ENCODE measurements at regions not wholly inside any gene's neighbourhood (a gene's known extent, or its start where the extent isn't known, plus 50 kb on each side); places are given as distances from the start of the nearest gene placed in this dataset.
"Not testable (repeated sequence)": the region's sequence is repeated elsewhere in the genome, so short reads cannot be mapped to it uniquely, and the experiment has no call there.

DNA sequence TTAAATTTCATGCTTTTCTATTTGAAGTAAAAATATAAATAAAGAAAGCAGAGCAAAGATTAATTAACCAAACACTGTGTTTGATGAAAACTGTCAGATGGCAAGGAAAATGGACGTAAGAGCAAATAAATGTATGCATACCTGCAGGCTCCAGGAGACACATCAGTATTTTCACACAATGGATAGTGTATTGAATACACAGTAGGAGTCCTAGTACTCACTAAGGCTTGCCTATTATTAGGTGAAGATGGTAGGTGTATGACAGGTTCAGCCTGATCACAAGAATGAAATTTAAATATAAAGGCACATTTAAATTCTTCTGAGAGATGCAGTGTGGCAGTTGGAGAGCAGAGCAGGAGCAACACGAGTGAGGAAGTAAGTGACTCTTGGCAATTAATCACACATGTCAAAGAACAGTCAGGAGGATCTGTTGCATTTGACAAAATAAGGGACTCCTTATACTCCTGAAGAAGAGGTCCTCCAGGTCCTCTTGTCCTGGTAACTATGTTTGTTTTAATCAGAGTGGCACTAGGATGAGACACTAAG, 106.0 kb upstream of the NDST4 start:
- no peak for DNase-seq (ENCODE audit: low spot score)

DNA sequence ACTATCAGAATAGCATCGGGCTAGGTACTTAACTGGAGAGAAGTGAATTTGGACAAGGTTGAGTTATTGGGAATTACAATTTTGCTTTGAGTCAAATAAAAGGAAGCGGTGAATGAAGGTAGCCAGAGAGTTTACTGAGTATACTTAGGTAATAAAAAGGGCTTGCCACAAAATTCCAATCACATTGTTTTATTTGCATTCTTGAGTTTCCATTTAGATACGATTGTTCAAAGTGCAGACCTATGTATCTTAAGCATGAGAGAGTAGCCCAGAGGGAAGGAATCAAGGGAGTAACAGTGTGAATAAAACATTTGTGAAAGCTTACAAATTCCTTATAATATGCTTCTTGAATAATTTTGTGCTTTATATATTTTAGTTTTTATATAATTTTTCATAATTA, 102.5 kb upstream of the NDST4 start:
- no peak for DNase-seq (ENCODE audit: low spot score)

DNA sequence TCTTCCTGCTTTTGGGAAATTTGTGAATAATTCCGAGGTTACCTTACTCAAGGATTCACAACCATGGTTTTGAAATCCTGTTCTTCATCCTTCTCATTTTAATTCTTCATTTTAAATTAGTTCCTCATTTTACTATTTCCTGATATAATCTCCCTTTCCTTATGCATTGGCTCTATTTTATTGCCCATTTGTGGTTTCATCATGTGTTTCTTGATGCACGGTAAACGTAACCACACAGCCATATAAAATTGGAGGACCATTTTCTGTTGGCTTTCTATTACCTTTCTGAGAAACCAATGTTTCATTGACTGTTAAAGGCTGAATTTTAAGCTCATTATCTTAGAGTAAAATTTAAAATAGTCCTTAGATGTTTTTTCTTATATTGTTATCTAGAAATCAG, 100.3 kb upstream of the NDST4 start:
- no peak for DNase-seq (ENCODE audit: low spot score)

DNA sequence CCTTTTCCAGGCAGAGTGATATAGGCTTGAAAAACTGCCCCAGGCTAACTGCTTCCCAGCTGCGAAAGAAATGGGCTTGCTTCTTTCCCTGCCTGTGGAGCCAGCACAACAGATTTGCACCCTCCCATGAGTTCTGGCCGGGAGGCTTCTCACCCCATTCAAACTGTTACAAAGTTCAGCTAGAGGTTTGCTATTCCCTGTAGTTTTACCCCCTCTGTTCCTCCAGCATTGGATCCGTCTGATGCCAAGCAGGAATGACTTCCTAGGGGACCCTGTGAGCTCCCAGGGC, 87.6 kb upstream of the NDST4 start:
- no peak for DNase-seq (ENCODE audit: low spot score)

DNA sequence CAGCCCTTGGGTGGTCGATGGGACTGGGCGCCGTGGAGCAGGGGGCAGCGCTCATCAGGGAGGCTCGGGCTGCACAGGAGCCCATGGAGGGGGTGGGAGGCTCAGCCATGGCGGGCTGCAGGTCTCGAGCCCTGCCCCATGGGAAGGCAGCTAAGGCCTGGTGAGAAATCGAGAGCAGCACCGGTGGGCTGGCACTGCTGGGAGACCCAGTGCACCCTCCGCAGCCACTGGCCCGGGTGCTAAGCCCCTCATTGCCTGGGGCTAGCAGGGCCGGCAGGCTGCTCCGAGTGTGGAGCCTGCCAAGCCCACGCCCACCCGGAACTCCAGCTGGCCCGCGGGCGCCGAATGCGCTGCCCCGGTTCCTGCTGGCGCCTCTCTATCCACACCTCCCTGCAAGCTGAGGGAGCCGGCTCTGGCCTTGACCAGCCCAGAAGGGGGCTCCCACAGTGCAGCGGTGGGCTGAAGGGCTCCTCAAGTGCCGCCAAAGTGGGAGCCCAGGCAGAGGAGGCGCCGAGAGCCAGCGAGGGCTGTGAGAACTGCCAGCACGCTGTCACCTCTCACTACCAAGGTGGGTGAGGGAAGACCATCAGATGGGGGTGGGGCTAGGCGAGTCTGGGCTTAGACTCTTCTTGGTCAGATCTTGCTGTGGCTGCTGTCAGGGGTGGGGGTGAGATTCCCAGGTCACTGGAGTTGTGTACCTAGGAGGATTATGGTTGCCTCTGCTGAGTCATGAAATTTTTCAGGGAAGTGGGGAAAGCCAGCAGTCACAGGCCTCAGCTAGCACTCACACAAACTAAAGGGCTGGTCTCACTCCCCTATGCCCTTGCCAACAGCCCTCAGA, 87.0 kb upstream of the NDST4 start:
- DNase-seq (ENCODE audit: low spot score): not testable (repeated sequence)

DNA sequence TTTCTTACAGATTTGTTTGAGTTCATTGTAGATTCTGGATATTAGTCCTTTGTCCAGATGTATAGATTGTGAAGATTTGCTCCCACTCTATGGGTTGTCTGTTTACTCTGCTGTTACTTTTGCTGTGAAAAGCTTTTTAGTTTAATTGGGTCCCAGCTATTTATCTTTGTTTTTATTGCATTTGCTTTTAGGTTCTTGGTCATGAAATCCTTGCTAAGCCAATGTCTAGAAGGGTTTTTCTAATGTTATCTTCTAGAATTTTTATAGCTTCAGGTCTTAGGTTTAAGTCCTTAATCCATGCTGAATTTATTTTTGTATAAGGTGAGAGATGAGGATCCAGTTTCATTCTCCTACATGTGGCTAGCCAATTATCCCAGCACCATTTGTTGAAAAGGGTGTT, 81.2 kb upstream of the NDST4 start:
- DNase-seq (ENCODE audit: low spot score): not testable (repeated sequence)

DNA sequence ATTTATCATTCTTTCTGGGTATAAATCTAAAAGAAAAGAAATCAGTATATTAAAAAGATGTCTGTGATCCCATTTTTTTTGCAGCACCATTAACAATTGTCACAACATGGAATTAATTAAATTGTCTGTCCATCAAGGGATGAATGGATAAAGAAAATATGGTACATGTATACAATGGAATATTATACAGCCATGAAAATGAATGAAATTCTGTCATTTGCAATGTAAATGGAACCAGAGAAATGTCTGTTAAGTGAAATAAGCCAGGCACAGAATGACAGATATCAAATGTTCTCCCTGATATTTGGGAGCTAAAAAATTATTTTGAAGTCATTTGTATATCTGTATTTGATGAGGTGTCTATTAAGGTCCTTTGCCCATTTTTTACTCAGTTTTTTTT, 77.1 kb upstream of the NDST4 start:
- DNase-seq (ENCODE audit: low spot score): no peak

DNA sequence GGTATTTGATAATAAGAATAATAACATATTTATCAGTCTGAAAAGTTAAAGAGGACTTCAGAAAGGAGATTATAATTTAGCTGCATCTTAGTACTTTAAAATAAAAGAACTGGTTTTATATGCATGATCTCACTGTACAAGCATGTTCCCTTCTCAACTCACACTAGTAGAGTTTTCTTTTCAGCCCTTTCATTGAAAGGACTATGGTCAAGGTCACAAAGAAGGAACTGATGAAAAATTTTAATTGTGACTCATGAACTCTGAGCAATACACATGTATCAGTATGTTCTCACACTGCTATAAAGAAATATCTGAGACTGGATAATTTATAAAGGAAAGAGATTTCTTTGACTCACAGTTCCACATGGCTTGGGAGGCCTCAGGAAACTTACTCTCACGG, 73.7 kb upstream of the NDST4 start:
- no peak for DNase-seq (ENCODE audit: low spot score)

DNA sequence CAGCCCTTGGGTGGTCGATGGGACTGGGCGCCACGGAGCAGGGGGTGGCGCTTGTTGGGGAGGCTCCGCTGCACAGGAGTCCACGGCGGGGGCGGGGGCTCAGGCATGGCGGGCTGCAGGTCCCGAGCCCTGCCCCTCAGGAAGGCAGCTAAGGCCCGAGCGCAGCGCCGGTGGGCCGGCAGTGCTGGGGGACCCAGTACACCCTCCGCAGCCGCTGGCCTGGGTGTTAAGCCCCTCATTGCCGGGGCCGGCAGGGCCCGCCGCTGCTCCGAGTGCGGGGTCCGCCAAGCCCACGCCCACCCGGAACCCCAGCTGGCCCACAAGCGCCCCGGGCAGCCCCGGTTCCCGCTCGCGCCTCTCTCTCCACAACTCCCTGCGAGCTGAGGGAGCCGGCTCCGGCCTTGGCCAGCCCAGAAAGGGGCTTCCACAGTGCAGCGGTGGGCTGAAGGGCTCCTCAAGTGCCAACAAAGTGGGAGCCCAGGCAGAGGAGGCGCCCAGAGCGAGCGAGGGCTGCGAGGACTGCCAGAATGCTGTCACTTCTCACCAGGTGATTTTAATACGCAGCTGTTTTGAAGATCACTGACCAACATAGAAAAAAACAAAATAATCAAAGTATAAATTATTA, 66.1 kb upstream of the NDST4 start:
- DNase-seq (ENCODE audit: low spot score): not testable (repeated sequence)

DNA sequence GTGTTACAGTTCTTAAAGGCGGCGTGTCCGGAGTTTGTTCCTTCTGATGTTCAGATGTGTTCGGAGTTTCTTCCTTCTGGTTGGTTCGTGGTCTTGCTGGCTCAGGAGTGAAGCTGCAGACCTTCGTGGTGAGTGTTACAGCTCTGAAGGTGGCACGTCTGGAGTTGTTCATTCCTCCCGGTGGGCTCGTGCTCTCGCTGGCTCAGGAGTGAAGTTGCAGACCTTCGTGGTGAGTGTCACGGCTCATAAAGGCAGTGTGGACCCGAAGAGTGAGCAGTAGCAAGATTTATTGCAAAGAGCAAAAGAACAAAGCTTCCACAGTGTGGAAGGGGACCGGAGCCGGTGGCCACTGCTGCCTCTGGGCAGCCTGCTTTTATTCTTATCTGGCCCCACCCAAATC, 65.3 kb upstream of the NDST4 start:
- DNase-seq (ENCODE audit: low spot score): not testable (repeated sequence)

DNA sequence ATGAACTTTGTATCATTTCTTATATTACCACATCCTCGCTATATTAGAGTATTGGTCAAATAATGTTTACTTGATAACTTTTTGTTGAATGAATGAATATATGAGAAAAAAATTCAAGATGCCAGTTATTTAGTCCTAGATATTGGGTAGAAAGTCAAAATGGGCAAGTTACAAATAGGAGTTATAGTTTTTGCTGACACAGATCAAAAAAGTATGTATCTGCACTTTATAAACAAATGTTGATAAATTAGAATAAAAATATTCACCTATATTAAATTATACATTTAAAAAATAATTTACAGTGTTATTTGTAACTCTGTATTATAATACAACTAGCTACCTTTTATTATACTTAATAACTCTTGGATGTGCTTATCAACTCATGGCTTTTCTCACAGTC, 57.8 kb upstream of the NDST4 start:
- no peak for DNase-seq (ENCODE audit: low spot score)

DNA sequence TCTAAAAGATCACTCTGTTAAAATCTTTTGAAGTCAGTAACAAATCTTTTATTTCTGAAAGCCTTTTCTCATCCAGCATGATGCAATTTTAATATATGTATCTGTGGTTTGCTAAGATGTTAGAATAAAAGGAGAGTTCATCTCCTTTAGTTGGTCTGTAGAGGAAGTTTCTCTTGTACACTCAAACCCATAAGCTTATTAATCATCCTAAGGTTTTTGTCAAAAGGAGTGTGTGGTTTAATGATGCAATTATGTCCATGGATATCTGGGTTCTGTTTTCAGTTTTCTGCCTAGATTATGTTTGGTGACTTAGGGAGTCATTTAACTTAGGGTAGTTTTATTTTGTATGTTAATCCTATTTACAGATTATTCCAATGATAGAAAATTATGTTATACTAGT, 52.1 kb upstream of the NDST4 start:
- DNase-seq (ENCODE audit: low spot score): no peak
